AG20443 (cell line): ENCODE measurements at regions not wholly inside any gene's neighbourhood (a gene's known extent, or its start where the extent isn't known, plus 50 kb on each side); places are given as distances from the start of the nearest gene placed in this dataset.

Experiments used
- DNase-seq: peaks from one replicate; pipeline ENCODE4 v3.0.0; 2012; ENCODE audit warnings: low spot score, mixed read lengths

- no peak for DNase-seq
Observed at GRCh38 chr7:136807598-136807997, 60.9 kb upstream of the CHRM2 start.

- DNase-seq = no peak
Observed at GRCh38 chr7:136803028-136803427, 65.4 kb upstream of the CHRM2 start.

- no peak for DNase-seq
Observed at GRCh38 chr7:136783934-136784333, 84.5 kb upstream of the CHRM2 start.

- no peak for DNase-seq
Observed at GRCh38 chr7:136741941-136742340, 126.5 kb upstream of the CHRM2 start.

GRCh38 chr7:136728945-136729344 is 139.5 kb upstream of the CHRM2 start:
- DNase-seq = no peak

- DNase-seq = no peak
Observed at GRCh38 chr7:136726460-136726859, 142.0 kb upstream of the CHRM2 start.

- DNase-seq = no peak
Observed at GRCh38 chr7:136717910-136718557, 150.4 kb upstream of the CHRM2 start.

- DNase-seq = no peak
Observed at GRCh38 chr7:136714062-136714461, 154.4 kb upstream of the CHRM2 start.

GRCh38 chr7:136710751-136711150 is 157.7 kb upstream of the CHRM2 start:
- DNase-seq = no peak

- no peak for DNase-seq
Observed at GRCh38 chr7:136709876-136710275, 158.6 kb upstream of the CHRM2 start.

GRCh38 chr7:136702913-136703312 is 165.5 kb upstream of the CHRM2 start:
- DNase-seq = no peak

- DNase-seq = no peak
Observed at GRCh38 chr7:136698977-136699376, 169.5 kb upstream of the CHRM2 start.

GRCh38 chr7:136698231-136698630 is 170.2 kb upstream of the CHRM2 start:
- no peak for DNase-seq

- no peak for DNase-seq
Observed at GRCh38 chr7:136697271-136697670, 171.2 kb upstream of the CHRM2 start.

- no peak for DNase-seq
Observed at GRCh38 chr7:136693166-136694119, 175.0 kb upstream of the CHRM2 start.

- no peak for DNase-seq
Observed at GRCh38 chr7:136692221-136692620, 176.2 kb upstream of the CHRM2 start.

GRCh38 chr7:136688601-136689000 is 179.9 kb upstream of the CHRM2 start:
- DNase-seq = no peak

GRCh38 chr7:136687693-136688322 is 180.6 kb upstream of the CHRM2 start:
- peak; percentile 15 for DNase-seq

- DNase-seq = no peak
Observed at GRCh38 chr7:136685501-136686173, 182.8 kb upstream of the CHRM2 start.

GRCh38 chr7:136677471-136678365 is 190.7 kb upstream of the CHRM2 start:
- peak; percentile 24 for DNase-seq

- no peak for DNase-seq
Observed at GRCh38 chr7:136667584-136667983, 200.9 kb upstream of the CHRM2 start.
